Esophagus squamous epithelium (tissue), 4 donors: ENCODE measurements at regions not wholly inside any gene's neighbourhood (a gene's known extent, or its start where the extent isn't known, plus 50 kb on each side); places are given as distances from the start of the nearest gene placed in this dataset.

Experiments
- CTCF ChIP-seq, 6 experiments: fragments of 450-650 bp in 4 of 6; fragments of 200-600 bp in 2 of 6; sonication (generic) in 2 of 6; IDR thresholded peaks; one replicate each; pipeline ENCODE4 v1.5.1; 2016 to 2019; ENCODE audit warnings: antibody characterized with exemption in 6 of 6, mild to moderate bottlenecking in 4 of 6, moderate library complexity in 4 of 6
- POLR2A ChIP-seq, 4 donors: fragments of 450-650 bp; IDR thresholded peaks; one replicate each; pipeline ENCODE4 v1.6.1; 2017; ENCODE audit warnings: antibody characterized with exemption in 4 of 4, mild to moderate bottlenecking in 4 of 4, moderate library complexity in 3 of 4

- TF ChIP-seq CTCF (IDR thresholded peaks at IDR 0.05) (no peak), POLR2A (IDR thresholded peaks at IDR 0.05) (no peak)
Observed at GRCh38 chr5:62042007-62042406, 264.0 kb upstream of the KIF2A start.
